ENCODE measurements at regions not wholly inside any gene's neighbourhood (a gene's known extent, or its start where the extent isn't known, plus 50 kb on each side); places are given as distances from the start of the nearest gene placed in this dataset.

DNA sequence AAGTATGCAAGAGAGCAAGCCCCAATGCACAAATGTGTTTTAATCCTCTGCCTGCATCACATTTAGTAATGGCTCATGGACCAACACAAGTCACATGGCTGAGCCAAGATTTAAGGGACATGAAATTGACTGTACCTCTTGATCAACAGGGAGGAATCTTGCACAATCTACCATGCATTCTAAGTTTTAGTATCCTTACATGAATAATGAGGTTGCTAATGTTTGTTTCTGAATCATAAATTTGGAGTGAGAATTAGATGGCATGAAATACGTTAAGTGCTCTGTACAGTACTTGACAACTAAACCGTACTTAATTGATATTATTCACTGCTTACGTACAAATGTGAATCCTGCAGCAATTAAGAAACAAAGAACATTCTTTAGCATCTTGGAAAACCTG is 553.8 kb upstream of the JAG1 start:
- no peak for TF ChIP-seq CTCF (IDR thresholded peaks at IDR 0.05; ENCODE audit: insufficient read depth, low read length)
- no peak overlapping the region for H3K4me3 ChIP-seq (ENCODE audit: low read depth, low read length)
- no peak for DNase-seq (ENCODE audit: low read depth)

GRCh38 chr20:11229772-11230171 is 556.0 kb upstream of the JAG1 start:
- H3K4me3 ChIP-seq (ENCODE audit: low read depth, low read length) = peak overlapping the region; percentile 14

DNA sequence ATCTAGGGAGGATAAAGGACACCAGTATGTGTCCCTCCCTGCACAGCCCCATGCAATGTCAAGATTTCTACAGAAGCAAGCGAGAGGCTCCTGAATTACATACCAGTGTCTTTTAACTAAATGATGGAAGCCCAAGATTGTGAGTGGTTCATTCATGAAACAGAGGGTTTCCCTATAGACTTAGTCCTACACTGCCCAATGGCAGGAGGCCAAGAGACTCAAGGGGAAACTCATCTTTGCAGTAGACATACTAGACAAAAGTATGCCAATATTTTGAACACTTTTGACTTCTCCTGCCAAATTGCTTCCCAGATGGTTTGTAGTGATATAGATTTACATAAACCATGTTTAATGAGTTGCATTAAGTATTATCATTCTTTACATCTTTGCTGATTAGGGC is 557.2 kb upstream of the JAG1 start:
- no peak overlapping the region for H3K4me3 ChIP-seq (ENCODE audit: low read depth, low read length)
- no peak for TF ChIP-seq CTCF (IDR thresholded peaks at IDR 0.05; ENCODE audit: insufficient read depth, low read length)
- DNase-seq (ENCODE audit: low read depth) = no peak

More at GRCh38 chr20:11229772-11230171, 556.0 kb upstream of the JAG1 start:
- DNase-seq (ENCODE audit: low read depth) = peak; percentile 99
- no peak for TF ChIP-seq CTCF (IDR thresholded peaks at IDR 0.05; ENCODE audit: insufficient read depth, low read length)

- DNase-seq (ENCODE audit: low read depth) = no peak
These were observed 558.2 kb upstream of the JAG1 start for GRCh38 chr20:11231742-11232648.

GRCh38 chr20:11232896-11233295 is 559.1 kb upstream of the JAG1 start:
- DNase-seq (ENCODE audit: low read depth) = no peak
- H3K4me3 ChIP-seq (ENCODE audit: low read depth, low read length) = no peak overlapping the region
- TF ChIP-seq CTCF (IDR thresholded peaks at IDR 0.05; ENCODE audit: insufficient read depth, low read length) = no peak

More at GRCh38 chr20:11231742-11232648, 558.2 kb upstream of the JAG1 start:
- H3K4me3 ChIP-seq (ENCODE audit: low read depth, low read length) = no peak overlapping the region
- TF ChIP-seq CTCF (IDR thresholded peaks at IDR 0.05; ENCODE audit: insufficient read depth, low read length) = no peak

- H3K4me3 ChIP-seq (ENCODE audit: low read depth, low read length) = no peak overlapping the region
- TF ChIP-seq CTCF (IDR thresholded peaks at IDR 0.05; ENCODE audit: insufficient read depth, low read length) = no peak
- no peak for DNase-seq (ENCODE audit: low read depth)
These were observed 560.4 kb upstream of the JAG1 start for GRCh38 chr20:11234181-11234580.

All from fibroblast of the aortic adventitia (primary cell).